ENCODE measurements at regions not wholly inside any gene's neighbourhood (a gene's known extent, or its start where the extent isn't known, plus 50 kb on each side); places are given as distances from the start of the nearest gene placed in this dataset.

- no peaks in the 10 kb centered on the region for H3K4me1 Mint-ChIP-seq (ENCODE audit: low read depth)
- no peaks in the 10 kb centered on the region for H3K27me3 ChIP-seq (ENCODE audit: control insufficient read depth in 1 of 2, insufficient read depth in 2 of 2, low read length in 2 of 2)
- H3K9me3 Mint-ChIP-seq = no peaks in the 10 kb centered on the region
- intact Hi-C loops (cut with DNase I, micrococcal nuclease) = no loop called here
- no peaks in the 10 kb centered on the region for H3K36me3 ChIP-seq (ENCODE audit: insufficient read depth, low read length)
- POLR2A ChIA-PET = no interaction called here
- no peak overlapping the region for H3K27ac Mint-ChIP-seq
- CTCF ChIA-PET = no interaction called here
- ATAC-seq (ENCODE audit: poor library complexity) (no peak), DNase-seq (no peak)
- no peaks in the 10 kb centered on the region for H3K36me3 Mint-ChIP-seq (ENCODE audit: low read depth)
- no peak overlapping the region for H3K27ac ChIP-seq (ENCODE audit: low read depth in 1 of 2, low read length in 2 of 2)
- TF ChIP-seq CTCF (IDR thresholded peaks at IDR 0.05) = no peak
- H3K9me3 ChIP-seq (ENCODE audit: control insufficient read depth in 1 of 2, insufficient read depth in 1 of 2, low read length in 2 of 2) = no peaks in the 10 kb centered on the region
- H3K4me3 ChIP-seq (ENCODE audit: low read length) = no peak overlapping the region
- no peak overlapping the region for H3K4me3 Mint-ChIP-seq
- no peaks in the 10 kb centered on the region for H3K4me1 ChIP-seq (ENCODE audit: insufficient read depth, low read length)
- peaks cover 32% of the 10 kb centered on the region for H3K27me3 Mint-ChIP-seq
Measured at GRCh38 chr20:39216195-39216594, 254.1 kb downstream of the DHX35 start.

DNA sequence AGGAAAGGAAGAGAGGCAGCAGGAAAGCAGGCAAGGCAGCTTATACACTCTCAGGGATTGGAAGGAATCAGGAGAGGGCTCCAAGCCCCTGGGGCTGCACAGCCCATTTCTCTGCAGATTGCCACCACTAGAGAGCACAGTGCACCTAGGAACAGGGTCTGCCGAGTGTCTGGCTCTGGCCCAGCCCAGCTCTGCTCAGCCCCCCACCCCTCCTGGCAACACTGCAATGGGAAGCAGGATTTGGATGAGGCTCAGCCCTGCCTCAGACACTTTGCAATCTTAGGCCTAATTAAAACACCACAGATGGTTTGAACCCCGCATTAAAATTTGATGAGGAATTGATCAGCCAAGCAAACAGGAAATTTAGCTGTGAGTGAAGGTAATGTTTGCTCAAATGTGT lies 252.7 kb downstream of the DHX35 start:
- no peak for ATAC-seq (ENCODE audit: poor library complexity)
- no peak overlapping the region for H3K4me3 ChIP-seq (ENCODE audit: low read length)
- H3K36me3 ChIP-seq (ENCODE audit: insufficient read depth, low read length) = no peaks in the 10 kb centered on the region
- CTCF ChIA-PET = no interaction called here
- intact Hi-C loops (cut with DNase I, micrococcal nuclease) = no loop called here
- DNase-seq = no peak
- Mint-ChIP-seq H3K4me3 (no peak overlapping the region), H3K27me3 (peaks cover 18% of the 10 kb centered on the region), H3K27ac (no peak overlapping the region), H3K4me1 (ENCODE audit: low read depth) (no peaks in the 10 kb centered on the region), H3K9me3 (no peaks in the 10 kb centered on the region), H3K36me3 (ENCODE audit: low read depth) (no peaks in the 10 kb centered on the region)
- no peaks in the 10 kb centered on the region for H3K4me1 ChIP-seq (ENCODE audit: insufficient read depth, low read length)
- H3K27me3 ChIP-seq (ENCODE audit: control insufficient read depth in 1 of 2, insufficient read depth in 2 of 2, low read length in 2 of 2) = no peaks in the 10 kb centered on the region
- no peaks in the 10 kb centered on the region for H3K9me3 ChIP-seq (ENCODE audit: control insufficient read depth in 1 of 2, insufficient read depth in 1 of 2, low read length in 2 of 2)
- TF ChIP-seq CTCF (IDR thresholded peaks at IDR 0.05) = no peak
- POLR2A ChIA-PET = no interaction called here
- H3K27ac ChIP-seq (ENCODE audit: low read depth in 1 of 2, low read length in 2 of 2) = no peak overlapping the region

DNA sequence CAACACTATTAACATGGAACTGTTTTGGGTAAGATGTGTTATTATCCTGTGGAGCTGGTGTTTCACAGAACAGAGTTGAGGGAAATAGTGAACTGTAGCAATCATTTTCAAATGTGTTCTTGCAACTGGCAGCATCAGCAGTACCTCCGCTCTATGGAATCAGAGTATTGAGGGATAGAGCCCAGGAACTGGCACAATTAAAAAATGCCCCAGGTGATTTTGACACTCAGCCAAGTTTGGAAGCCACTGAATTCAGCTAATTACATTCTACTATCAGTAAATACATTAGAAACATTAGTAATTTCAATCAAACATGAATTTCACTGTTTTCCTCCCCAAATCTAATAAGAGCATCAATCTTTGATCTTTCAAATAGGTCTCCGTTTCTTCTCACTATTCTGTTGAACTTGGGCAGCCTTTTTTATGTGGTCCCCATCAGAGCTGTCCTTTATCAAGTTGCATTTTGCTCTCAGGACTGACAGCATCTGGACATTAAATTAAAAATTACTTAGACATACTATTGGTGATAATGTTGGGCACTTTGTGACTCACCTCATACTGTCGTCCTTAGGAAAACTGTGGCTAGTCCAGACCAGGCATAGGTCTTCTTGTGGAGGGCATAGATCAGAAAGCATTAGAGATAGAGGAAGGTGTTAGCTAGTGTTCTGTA lies 251.5 kb downstream of the DHX35 start:
- H3K9me3 ChIP-seq (ENCODE audit: control insufficient read depth in 1 of 2, insufficient read depth in 1 of 2, low read length in 2 of 2) = no peaks in the 10 kb centered on the region
- Mint-ChIP-seq H3K27ac (no peak overlapping the region), H3K36me3 (ENCODE audit: low read depth) (no peaks in the 10 kb centered on the region), H3K9me3 (no peaks in the 10 kb centered on the region), H3K4me1 (ENCODE audit: low read depth) (no peaks in the 10 kb centered on the region), H3K4me3 (no peak overlapping the region), H3K27me3 (peaks cover 19% of the 10 kb centered on the region)
- ATAC-seq (ENCODE audit: poor library complexity) (no peak), DNase-seq (no peak)
- no peak overlapping the region for H3K27ac ChIP-seq (ENCODE audit: low read depth in 1 of 2, low read length in 2 of 2)
- H3K27me3 ChIP-seq (ENCODE audit: control insufficient read depth in 1 of 2, insufficient read depth in 2 of 2, low read length in 2 of 2) = no peaks in the 10 kb centered on the region
- intact Hi-C loops (cut with DNase I, micrococcal nuclease) = no loop called here
- POLR2A ChIA-PET = no interaction called here
- no peaks in the 10 kb centered on the region for H3K4me1 ChIP-seq (ENCODE audit: insufficient read depth, low read length)
- CTCF ChIA-PET = no interaction called here
- no peaks in the 10 kb centered on the region for H3K36me3 ChIP-seq (ENCODE audit: insufficient read depth, low read length)
- no peak overlapping the region for H3K4me3 ChIP-seq (ENCODE audit: low read length)
- no peak for TF ChIP-seq CTCF (IDR thresholded peaks at IDR 0.05)
